ENCODE measurements at regions not wholly inside any gene's neighbourhood (a gene's known extent, or its start where the extent isn't known, plus 50 kb on each side); places are given as distances from the start of the nearest gene placed in this dataset.

- Histone ChIP-seq H3K4me3 (no peak overlapping the region), H3K4me1 (peaks cover 16% of the 10 kb centered on the region), H3K9me3 (no peaks in the 10 kb centered on the region), H3K27me3 (no peaks in the 10 kb centered on the region), H3K36me3 (no peaks in the 10 kb centered on the region), H3K27ac (no peak overlapping the region)
- DNase-seq (ENCODE audit: extremely low spot score in 2 of 2): peak in 1 of 2 donors; percentile 81
- intact Hi-C loops (cut with DNase I): no loop called here
- TF ChIP-seq, protein P1, sequence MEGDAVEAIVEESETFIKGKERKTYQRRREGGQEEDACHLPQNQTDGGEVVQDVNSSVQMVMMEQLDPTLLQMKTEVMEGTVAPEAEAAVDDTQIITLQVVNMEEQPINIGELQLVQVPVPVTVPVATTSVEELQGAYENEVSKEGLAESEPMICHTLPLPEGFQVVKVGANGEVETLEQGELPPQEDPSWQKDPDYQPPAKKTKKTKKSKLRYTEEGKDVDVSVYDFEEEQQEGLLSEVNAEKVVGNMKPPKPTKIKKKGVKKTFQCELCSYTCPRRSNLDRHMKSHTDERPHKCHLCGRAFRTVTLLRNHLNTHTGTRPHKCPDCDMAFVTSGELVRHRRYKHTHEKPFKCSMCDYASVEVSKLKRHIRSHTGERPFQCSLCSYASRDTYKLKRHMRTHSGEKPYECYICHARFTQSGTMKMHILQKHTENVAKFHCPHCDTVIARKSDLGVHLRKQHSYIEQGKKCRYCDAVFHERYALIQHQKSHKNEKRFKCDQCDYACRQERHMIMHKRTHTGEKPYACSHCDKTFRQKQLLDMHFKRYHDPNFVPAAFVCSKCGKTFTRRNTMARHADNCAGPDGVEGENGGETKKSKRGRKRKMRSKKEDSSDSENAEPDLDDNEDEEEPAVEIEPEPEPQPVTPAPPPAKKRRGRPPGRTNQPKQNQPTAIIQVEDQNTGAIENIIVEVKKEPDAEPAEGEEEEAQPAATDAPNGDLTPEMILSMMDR (IDR thresholded peaks at IDR 0.05): no peak
- no peak for TF ChIP-seq POLR2A (IDR thresholded peaks at IDR 0.05)
- TF ChIP-seq POLR2AphosphoS5 (IDR thresholded peaks at IDR 0.05; ENCODE audit: insufficient read depth in 1 of 2, low read depth in 1 of 2): no peak
Observed at GRCh38 chr9:16246785-16247184, 623.7 kb downstream of the BNC2 start.

DNA sequence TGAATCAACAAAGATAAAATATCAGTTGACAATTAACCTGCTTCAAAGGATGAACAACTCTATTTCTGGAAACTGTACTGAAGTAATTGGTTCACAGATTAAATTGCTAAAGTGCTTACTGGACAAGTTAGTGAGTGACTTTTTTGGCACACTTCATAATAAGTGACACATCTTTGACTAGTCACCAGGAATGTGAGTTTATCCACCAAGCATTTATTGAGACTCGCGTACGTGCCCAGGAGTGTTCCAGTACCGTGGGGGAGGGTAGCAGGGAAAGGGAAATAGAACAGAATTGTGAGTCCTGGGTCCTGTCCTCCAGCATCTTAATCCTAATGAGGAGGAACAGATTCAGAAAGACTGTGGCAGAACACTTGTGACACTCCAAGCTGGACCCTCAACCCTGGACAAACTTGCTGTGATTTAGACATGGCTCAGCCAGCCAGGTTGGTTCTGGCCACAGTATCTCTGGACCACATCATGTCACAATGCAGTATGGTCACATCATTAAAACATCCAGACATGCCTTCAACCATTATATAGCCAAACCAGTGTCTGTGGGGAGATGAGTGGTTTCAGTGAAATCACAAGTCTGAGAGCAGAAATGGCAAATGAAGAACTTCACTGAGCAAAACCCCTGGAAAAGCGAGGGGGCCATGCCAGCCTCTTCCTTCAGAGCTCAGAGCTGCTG lies 623.1 kb downstream of the BNC2 start:
- DNase-seq (ENCODE audit: extremely low spot score in 2 of 2): peak in 1 of 2 donors; percentile 60
- Histone ChIP-seq H3K36me3 (no peaks in the 10 kb centered on the region), H3K27ac (no peak overlapping the region), H3K9me3 (no peaks in the 10 kb centered on the region), H3K4me3 (no peak overlapping the region), H3K4me1 (peaks cover 16% of the 10 kb centered on the region), H3K27me3 (no peaks in the 10 kb centered on the region)
- TF ChIP-seq, protein P1 (IDR thresholded peaks at IDR 0.05): no peak
- TF ChIP-seq POLR2AphosphoS5 (IDR thresholded peaks at IDR 0.05; ENCODE audit: insufficient read depth in 1 of 2, low read depth in 1 of 2): no peak
- TF ChIP-seq POLR2A (IDR thresholded peaks at IDR 0.05): no peak
- intact Hi-C loops (cut with DNase I): no loop called here

GRCh38 chr9:16248822-16249221 lies 621.6 kb downstream of the BNC2 start:
- intact Hi-C loops (cut with DNase I): no loop called here
- Histone ChIP-seq H3K27me3 (no peaks in the 10 kb centered on the region), H3K4me3 (no peak overlapping the region), H3K4me1 (peaks cover 16% of the 10 kb centered on the region), H3K27ac (no peak overlapping the region), H3K9me3 (no peaks in the 10 kb centered on the region), H3K36me3 (no peaks in the 10 kb centered on the region)
- DNase-seq (ENCODE audit: extremely low spot score in 2 of 2): no peak
- TF ChIP-seq, protein P1 (IDR thresholded peaks at IDR 0.05): no peak
- no peak for TF ChIP-seq POLR2AphosphoS5 (IDR thresholded peaks at IDR 0.05; ENCODE audit: insufficient read depth in 1 of 2, low read depth in 1 of 2)
- TF ChIP-seq POLR2A (IDR thresholded peaks at IDR 0.05): no peak

- intact Hi-C loops (cut with DNase I): no loop called here
- no peak overlapping the region for H3K4me3 ChIP-seq
- no peak for DNase-seq (ENCODE audit: extremely low spot score in 2 of 2)
- no peak for TF ChIP-seq POLR2AphosphoS5 (IDR thresholded peaks at IDR 0.05; ENCODE audit: insufficient read depth in 1 of 2, low read depth in 1 of 2)
- TF ChIP-seq POLR2A (IDR thresholded peaks at IDR 0.05): no peak
- TF ChIP-seq, protein P1 (IDR thresholded peaks at IDR 0.05): no peak
- no peaks in the 10 kb centered on the region for H3K9me3 ChIP-seq
- H3K36me3 ChIP-seq: no peaks in the 10 kb centered on the region
- H3K27me3 ChIP-seq: no peaks in the 10 kb centered on the region
- H3K4me1 ChIP-seq: peaks cover 7% of the 10 kb centered on the region
- no peak overlapping the region for H3K27ac ChIP-seq
Observed at GRCh38 chr9:16252616-16253015, 617.9 kb downstream of the BNC2 start.

GRCh38 chr9:16254674-16255073 lies 615.8 kb downstream of the BNC2 start:
- DNase-seq (ENCODE audit: extremely low spot score in 2 of 2): no peak

More at GRCh38 chr9:16254674-16255073, 615.8 kb downstream of the BNC2 start:
- H3K27me3 ChIP-seq: no peaks in the 10 kb centered on the region
- peaks cover 7% of the 10 kb centered on the region for H3K4me1 ChIP-seq
- no peak overlapping the region for H3K27ac ChIP-seq
- H3K9me3 ChIP-seq: no peaks in the 10 kb centered on the region
- intact Hi-C loops (cut with DNase I): no loop called here
- no peak overlapping the region for H3K4me3 ChIP-seq
- no peaks in the 10 kb centered on the region for H3K36me3 ChIP-seq
- no peak for TF ChIP-seq POLR2AphosphoS5 (IDR thresholded peaks at IDR 0.05; ENCODE audit: insufficient read depth in 1 of 2, low read depth in 1 of 2)
